ENCODE measurements at regions not wholly inside any gene's neighbourhood (a gene's known extent, or its start where the extent isn't known, plus 50 kb on each side); places are given as distances from the start of the nearest gene placed in this dataset.
"Not testable (repeated sequence)": the region's sequence is repeated elsewhere in the genome, so short reads cannot be mapped to it uniquely, and the experiment has no call there.

DNA sequence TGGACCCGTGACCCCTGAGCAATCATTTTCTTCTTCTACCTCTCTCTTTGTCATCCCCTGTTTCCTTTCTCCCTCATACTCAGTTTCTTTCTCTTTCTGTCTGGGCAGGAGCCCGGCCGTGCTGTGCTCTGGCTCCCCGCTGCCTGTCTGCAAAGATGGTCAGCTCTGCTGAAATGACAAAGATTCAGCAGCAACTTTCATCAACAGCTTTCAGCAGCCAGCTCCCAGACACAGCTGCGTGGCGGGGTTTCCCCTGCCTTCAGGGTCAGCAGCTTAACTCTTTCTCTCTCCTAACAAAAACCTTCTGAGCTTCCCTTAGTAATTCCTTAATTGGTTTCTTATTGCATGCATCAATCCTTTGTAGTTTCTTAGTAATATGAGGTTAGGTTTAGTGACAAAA, 1234.4 kb downstream of the CNTNAP5 start:
- Mint-ChIP-seq H3K36me3 (no peaks in the 10 kb centered on the region), H3K9me3 (peaks cover 2% of the 10 kb centered on the region), H3K4me3 (no peak overlapping the region), H3K4me1 (ENCODE audit: low read depth) (no peaks in the 10 kb centered on the region), H3K27me3 (no peaks in the 10 kb centered on the region), H3K27ac (no peak overlapping the region)
- POLR2A ChIA-PET: no interaction called here
- CTCF ChIA-PET: no interaction called here
- DNase-seq: no peak
- intact Hi-C loops (cut with micrococcal nuclease): no loop called here

DNA sequence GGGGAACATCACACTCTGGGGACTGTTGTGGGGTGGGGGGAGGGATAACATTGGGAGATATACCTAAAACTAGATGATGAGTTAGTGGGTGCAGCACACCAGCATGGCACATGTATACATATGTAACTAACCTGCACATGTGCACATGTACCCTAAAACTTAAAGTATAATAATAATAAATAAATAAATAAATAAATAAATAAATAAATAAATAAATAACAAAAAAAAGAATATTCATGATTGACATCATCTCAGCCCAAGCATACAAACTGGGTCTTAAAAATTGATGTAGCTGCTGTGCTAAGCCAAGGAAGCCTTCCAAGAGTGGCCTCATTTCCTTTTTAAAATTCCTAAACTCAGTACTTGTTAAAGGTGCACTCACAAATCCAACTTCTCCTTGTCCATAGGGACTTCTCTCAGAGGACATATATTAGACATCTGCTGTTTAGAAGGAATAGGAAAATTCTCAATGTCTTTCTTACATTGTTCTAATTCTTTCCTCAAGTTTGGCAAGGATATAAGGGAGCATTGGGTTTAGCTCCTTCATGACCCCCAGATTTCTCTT, 1235.4 kb downstream of the CNTNAP5 start:
- H3K27me3 Mint-ChIP-seq; H3K27ac Mint-ChIP-seq; POLR2A ChIA-PET; H3K9me3 Mint-ChIP-seq; H3K4me1 Mint-ChIP-seq (ENCODE audit: low read depth); H3K36me3 Mint-ChIP-seq; H3K4me3 Mint-ChIP-seq; CTCF ChIA-PET; intact Hi-C loops (cut with micrococcal nuclease); DNase-seq: not testable (repeated sequence)

DNA sequence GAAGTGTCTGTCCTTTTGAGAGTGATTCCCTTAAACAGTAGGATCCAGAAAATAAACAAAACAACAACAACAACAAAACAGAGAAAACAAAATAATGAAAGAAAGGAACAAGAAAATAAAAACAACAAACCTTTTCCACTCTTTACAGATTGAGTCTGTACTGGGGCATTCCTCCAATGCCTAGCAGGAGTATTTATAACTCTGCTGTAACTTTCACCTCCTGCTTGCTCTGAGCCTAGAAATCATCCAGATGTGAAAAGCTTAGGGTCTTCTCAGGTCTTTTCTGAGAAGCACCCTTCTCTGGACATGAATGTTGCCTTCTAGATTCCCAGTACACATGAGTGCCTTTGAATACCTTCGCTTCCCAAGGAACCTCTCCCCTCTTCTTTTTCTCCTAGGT, 1239.4 kb downstream of the CNTNAP5 start:
- Mint-ChIP-seq H3K9me3 (peaks cover 5% of the 10 kb centered on the region), H3K4me1 (ENCODE audit: low read depth) (no peaks in the 10 kb centered on the region), H3K36me3 (no peaks in the 10 kb centered on the region), H3K4me3 (no peak overlapping the region), H3K27me3 (no peaks in the 10 kb centered on the region), H3K27ac (no peak overlapping the region)
- ChIA-PET CTCF (no interaction called here), POLR2A (no interaction called here)
- DNase-seq: no peak
- intact Hi-C loops (cut with micrococcal nuclease): no loop called here

DNA sequence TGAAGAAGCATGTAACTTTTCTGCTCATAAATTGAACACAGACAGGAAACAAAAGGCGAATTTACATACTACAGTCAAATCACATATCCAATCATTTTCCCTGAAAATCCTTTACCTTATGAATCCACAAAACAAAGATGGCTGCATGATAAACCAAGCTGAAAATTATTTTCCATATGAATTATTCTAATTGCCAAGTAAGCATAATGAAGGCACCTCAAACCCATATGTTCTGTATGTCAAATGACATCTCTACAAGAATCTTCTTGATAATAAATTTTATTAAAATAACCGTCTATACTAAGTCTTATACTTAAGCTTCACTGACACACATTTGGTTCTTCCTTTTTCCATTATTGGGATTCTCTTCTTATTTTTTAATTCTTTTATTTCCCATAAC, 1242.6 kb downstream of the CNTNAP5 start:
- intact Hi-C loops (cut with micrococcal nuclease): no loop called here
- H3K9me3 Mint-ChIP-seq: peaks cover 9% of the 10 kb centered on the region

DNA sequence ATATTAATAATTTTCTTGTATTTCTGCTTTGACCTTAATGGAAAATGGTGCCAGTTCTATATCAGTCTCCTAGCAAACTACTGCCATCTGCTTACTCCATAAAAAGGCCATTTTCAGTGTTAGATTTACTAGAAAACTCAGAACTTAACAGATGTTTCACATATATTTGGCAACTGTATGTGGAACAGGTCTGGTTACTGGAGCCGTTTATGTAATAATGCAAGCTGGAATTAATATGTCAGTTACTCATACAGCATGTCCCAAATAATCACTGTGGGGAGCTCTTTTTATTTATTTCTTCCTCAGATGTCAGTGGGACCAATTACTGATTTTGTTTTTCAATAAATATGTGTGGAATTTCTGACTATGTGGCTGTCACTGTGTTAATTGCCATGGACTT, 1247.6 kb downstream of the CNTNAP5 start:
- CTCF ChIA-PET: no interaction called here
- DNase-seq: no peak
- Mint-ChIP-seq H3K4me1 (ENCODE audit: low read depth) (no peaks in the 10 kb centered on the region), H3K36me3 (no peaks in the 10 kb centered on the region), H3K27ac (no peak overlapping the region), H3K27me3 (no peaks in the 10 kb centered on the region), H3K4me3 (no peak overlapping the region), H3K9me3 (peaks cover 14% of the 10 kb centered on the region)
- POLR2A ChIA-PET: no interaction called here
- intact Hi-C loops (cut with micrococcal nuclease): no loop called here

More for the DNA sequence above, 1242.6 kb downstream of the CNTNAP5 start:
- no peaks in the 10 kb centered on the region for H3K36me3 Mint-ChIP-seq
- no peaks in the 10 kb centered on the region for H3K27me3 Mint-ChIP-seq
- H3K4me1 Mint-ChIP-seq (ENCODE audit: low read depth): no peaks in the 10 kb centered on the region
- no peak overlapping the region for H3K4me3 Mint-ChIP-seq
- CTCF ChIA-PET: no interaction called here
- no peak for DNase-seq
- POLR2A ChIA-PET: no interaction called here
- no peak overlapping the region for H3K27ac Mint-ChIP-seq

DNA sequence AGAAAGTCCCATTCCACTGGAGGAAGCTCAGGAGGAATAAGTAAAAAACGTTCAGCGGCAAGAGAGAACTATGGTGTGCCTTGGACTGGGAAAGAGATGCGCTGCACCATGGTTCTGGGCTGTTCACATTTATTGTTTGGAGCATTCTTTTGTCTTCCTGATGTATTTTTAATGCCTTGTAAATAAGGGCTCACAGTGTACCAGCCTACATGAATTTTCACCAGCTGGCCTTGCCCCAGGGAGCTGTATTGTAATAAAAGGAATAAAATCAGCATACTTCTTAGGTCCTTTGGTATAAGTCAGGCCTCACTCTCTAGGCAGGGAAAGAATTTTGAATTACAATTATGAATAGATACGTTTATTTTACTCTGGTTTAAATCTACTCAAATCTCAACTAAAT, 1249.6 kb downstream of the CNTNAP5 start:
- H3K27me3 Mint-ChIP-seq: no peaks in the 10 kb centered on the region
- H3K4me3 Mint-ChIP-seq: no peak overlapping the region
- no peaks in the 10 kb centered on the region for H3K36me3 Mint-ChIP-seq
- no peaks in the 10 kb centered on the region for H3K4me1 Mint-ChIP-seq (ENCODE audit: low read depth)
- peaks cover 16% of the 10 kb centered on the region for H3K9me3 Mint-ChIP-seq
- no peak for DNase-seq
- intact Hi-C loops (cut with micrococcal nuclease): no loop called here
- POLR2A ChIA-PET: no interaction called here
- H3K27ac Mint-ChIP-seq: no peak overlapping the region
- CTCF ChIA-PET: no interaction called here

DNA sequence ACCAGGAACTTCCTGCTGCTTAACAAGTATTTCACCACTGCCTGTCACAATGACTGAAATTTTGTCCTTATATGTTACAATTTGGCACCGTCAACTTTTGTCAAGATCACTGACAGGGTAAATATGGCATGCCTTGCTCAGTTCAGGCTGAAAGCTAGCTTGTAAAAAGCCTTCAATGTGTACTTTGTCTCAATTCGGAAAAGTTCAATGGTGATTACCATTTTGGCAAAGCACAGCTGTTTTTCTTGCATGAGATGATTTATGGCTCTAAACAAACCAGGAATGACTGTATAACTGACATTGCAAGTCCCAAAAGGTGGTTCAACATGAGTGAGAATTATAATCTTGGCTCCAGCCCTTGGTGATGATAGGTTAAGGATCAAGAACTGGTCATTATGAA, 1255.2 kb downstream of the CNTNAP5 start:
- POLR2A ChIA-PET: no interaction called here
- no peaks in the 10 kb centered on the region for H3K36me3 Mint-ChIP-seq
- CTCF ChIA-PET: no interaction called here
- no peaks in the 10 kb centered on the region for H3K4me1 Mint-ChIP-seq (ENCODE audit: low read depth)
- intact Hi-C loops (cut with micrococcal nuclease): no loop called here
- no peak overlapping the region for H3K4me3 Mint-ChIP-seq
- H3K27me3 Mint-ChIP-seq: no peaks in the 10 kb centered on the region
- H3K27ac Mint-ChIP-seq: no peak overlapping the region
- DNase-seq: no peak
- H3K9me3 Mint-ChIP-seq: peaks cover 9% of the 10 kb centered on the region

DNA sequence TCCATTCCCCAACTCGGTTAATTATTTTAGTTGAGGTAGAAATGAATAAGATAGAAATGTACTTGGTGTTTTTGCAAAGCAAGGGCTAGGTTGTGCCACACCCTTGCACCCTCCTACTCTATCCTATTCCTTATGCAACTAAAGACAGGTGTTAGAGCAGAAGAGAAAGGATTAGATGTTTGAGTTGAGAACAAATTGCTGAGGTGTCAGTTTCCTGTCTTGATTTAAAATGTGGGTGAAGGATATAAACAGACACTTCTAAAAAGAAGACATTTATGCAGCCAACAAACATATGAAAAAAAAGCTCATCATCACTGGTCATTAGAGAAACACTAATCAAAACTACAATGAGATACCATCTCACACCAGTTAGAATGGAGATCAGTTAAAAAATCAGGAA, 1256.2 kb downstream of the CNTNAP5 start:
- Mint-ChIP-seq H3K36me3 (no peaks in the 10 kb centered on the region), H3K27ac (no peak overlapping the region), H3K27me3 (no peaks in the 10 kb centered on the region), H3K4me3 (no peak overlapping the region), H3K4me1 (ENCODE audit: low read depth) (no peaks in the 10 kb centered on the region), H3K9me3 (peaks cover 11% of the 10 kb centered on the region)
- ChIA-PET CTCF (no interaction called here), POLR2A (no interaction called here)
- DNase-seq: no peak
- intact Hi-C loops (cut with micrococcal nuclease): no loop called here

DNA sequence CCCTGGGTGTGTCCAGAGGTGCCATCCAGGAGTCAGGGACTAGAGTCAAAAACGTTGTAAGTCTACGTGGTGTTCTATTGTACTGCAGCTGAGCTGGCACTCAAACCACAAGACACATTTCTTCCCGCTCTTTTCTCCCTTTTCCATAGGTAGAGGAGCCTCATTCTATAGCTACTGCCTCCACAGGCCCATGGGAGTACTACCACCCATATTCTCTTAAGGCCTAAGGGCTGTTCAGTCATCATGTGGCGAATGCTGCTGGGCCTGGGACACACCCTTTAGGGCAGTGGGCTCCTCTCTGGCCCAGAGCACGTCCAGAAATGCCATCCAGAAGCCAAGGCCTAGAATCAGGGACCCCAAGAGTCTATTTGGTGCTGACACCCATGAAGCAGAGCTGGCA, 1271.7 kb downstream of the CNTNAP5 start:
- H3K27ac Mint-ChIP-seq: no peak overlapping the region
- no peaks in the 10 kb centered on the region for H3K27me3 Mint-ChIP-seq
- DNase-seq: no peak
- H3K4me1 Mint-ChIP-seq (ENCODE audit: low read depth): no peaks in the 10 kb centered on the region
- H3K36me3 Mint-ChIP-seq: no peaks in the 10 kb centered on the region
- H3K4me3 Mint-ChIP-seq: no peak overlapping the region
- ChIA-PET CTCF (no interaction called here), POLR2A (no interaction called here)
- intact Hi-C loops (cut with micrococcal nuclease): no loop called here
- peaks cover 9% of the 10 kb centered on the region for H3K9me3 Mint-ChIP-seq

DNA sequence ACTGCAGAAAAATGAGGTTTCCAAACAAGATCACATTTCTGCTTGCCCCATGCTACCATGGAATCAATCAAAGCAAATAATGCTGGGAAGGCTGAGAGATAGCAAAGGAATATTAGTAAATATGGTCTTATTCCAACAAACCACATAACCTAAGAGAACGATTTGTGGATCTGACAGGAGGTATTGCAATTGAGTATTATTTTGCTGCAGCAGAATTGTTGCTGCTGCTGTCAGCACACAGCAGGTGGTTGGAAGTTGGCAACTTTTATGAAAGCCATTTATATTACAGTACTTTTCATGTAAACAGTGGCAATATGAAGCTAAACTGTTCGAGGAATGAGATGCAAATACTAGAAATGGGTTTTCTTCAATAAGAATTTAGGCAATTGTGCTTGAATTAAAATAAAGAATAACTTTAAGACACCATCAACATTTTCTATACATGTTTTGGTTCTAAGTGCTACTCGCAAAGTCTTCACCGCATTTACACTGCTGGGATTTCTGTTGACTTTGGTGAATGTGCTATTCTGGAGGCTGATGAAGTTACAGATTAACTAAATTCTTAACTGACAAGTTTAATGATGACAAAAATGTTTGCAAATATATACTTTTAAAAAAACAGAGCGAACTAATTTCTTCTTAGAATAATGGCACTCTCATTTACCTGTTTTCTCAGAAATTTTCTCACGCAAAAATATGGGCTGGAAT, 1285.7 kb downstream of the CNTNAP5 start:
- ChIA-PET POLR2A (no interaction called here), CTCF (no interaction called here)
- Mint-ChIP-seq H3K36me3 (no peaks in the 10 kb centered on the region), H3K4me3 (no peak overlapping the region), H3K27ac (no peak overlapping the region), H3K9me3 (peaks cover 10% of the 10 kb centered on the region), H3K4me1 (ENCODE audit: low read depth) (no peaks in the 10 kb centered on the region), H3K27me3 (no peaks in the 10 kb centered on the region)
- intact Hi-C loops (cut with micrococcal nuclease): no loop called here
- DNase-seq: no peak

DNA sequence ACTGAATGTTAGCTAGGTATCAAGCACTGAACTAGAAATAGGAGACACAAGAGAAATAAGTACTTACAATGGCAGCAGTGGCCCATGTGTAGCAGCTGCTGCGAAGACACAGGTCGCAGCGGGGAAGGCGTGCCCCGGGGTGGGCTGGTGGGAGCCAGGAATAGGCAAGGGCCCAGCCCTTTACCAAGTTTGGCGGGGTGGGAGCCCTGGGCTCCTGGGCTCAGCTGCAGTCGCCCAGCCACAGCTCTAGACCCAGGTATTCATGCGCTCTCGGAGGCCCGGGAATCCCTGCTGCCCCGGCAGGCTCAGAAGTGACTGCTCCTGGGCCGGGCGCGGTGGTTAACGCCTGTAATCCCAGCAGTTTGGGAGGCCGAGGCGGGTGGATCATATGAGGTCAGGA, 1287.3 kb downstream of the CNTNAP5 start:
- intact Hi-C loops (cut with micrococcal nuclease): no loop called here
- Mint-ChIP-seq H3K9me3 (peaks cover 8% of the 10 kb centered on the region), H3K36me3 (no peaks in the 10 kb centered on the region), H3K27ac (no peak overlapping the region), H3K4me1 (ENCODE audit: low read depth) (no peaks in the 10 kb centered on the region), H3K4me3 (no peak overlapping the region), H3K27me3 (no peaks in the 10 kb centered on the region)
- DNase-seq: no peak
- ChIA-PET CTCF (no interaction called here), POLR2A (no interaction called here)

DNA sequence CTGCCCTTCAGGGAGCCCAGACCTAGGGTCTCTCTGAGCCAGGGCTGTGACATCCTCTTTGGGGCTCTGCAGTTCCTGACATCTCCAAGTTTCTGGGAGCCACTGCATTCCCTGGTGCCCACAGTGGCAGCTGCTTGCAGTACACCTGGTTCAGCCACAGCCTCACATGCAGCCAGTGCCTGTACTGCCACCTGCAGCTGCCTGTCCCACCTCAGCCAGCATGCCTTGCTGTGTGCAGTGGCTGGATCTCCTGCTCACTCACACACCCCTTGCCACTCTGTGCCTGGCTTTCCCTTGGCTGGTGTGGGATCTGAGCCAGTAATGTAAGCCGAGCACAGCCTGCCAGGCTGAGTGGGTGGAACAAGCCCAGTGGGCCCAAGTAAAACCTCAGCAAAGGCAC, 1288.7 kb downstream of the CNTNAP5 start:
- no peaks in the 10 kb centered on the region for H3K36me3 Mint-ChIP-seq
- POLR2A ChIA-PET: no interaction called here
- no peaks in the 10 kb centered on the region for H3K4me1 Mint-ChIP-seq (ENCODE audit: low read depth)

DNA sequence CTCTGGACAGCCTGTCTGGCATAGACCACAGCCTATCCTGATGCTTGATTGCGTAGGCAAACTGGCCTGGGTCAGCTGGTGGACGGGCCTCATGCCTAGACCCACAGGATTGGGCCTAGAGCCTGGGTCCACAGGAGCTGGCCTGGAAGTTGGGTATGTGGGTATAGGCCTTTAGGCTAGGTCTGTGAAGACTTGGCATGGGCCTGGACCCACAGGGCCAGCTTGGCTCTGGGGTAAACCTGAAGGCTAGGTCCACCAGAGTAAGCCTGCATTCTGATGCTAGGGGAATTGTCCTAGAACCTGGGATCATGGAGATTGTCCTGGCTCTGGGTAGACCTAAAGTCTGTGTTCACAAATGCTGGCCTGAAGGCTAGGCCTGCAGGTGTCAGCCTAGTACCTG, 1293.7 kb downstream of the CNTNAP5 start:
- no peak for DNase-seq
- Mint-ChIP-seq H3K4me3 (no peak overlapping the region), H3K36me3 (no peaks in the 10 kb centered on the region), H3K4me1 (ENCODE audit: low read depth) (no peaks in the 10 kb centered on the region), H3K27ac (no peak overlapping the region), H3K27me3 (no peaks in the 10 kb centered on the region), H3K9me3 (peaks cover 7% of the 10 kb centered on the region)
- ChIA-PET POLR2A (interaction anchor here (0.6 kb wide), 1 partner anchor 448 kb away, joined by 3 read pairs; no protein-coding TSS in a partner anchor), CTCF (no interaction called here)
- intact Hi-C loops (cut with micrococcal nuclease): no loop called here

More for the DNA sequence above, 1288.7 kb downstream of the CNTNAP5 start:
- CTCF ChIA-PET: no interaction called here
- Mint-ChIP-seq H3K27me3 (no peaks in the 10 kb centered on the region), H3K9me3 (peaks cover 15% of the 10 kb centered on the region), H3K27ac (no peak overlapping the region), H3K4me3 (no peak overlapping the region)
- no peak for DNase-seq
- intact Hi-C loops (cut with micrococcal nuclease): no loop called here

Data from activated CD4-positive, alpha-beta memory T cell treated with anti-CD3 and anti-CD28 coated beads for 36 hours (primary cell).